ENCODE measurements at regions not wholly inside any gene's neighbourhood (a gene's known extent, or its start where the extent isn't known, plus 50 kb on each side); places are given as distances from the start of the nearest gene placed in this dataset.
A peak's percentile ranks its signal among the peaks of the same experiment; 100 is the strongest.

- no peak overlapping the region for H3K27ac ChIP-seq (ENCODE audit: low read depth in 1 of 2, low read length in 1 of 2)
- WGBS, 2 donors = 88 to 95% methylated on average over 4 of the region's 4 CpGs
Measured at GRCh38 chr17:5958850-5959249, 111.3 kb upstream of the WSCD1 start.

DNA sequence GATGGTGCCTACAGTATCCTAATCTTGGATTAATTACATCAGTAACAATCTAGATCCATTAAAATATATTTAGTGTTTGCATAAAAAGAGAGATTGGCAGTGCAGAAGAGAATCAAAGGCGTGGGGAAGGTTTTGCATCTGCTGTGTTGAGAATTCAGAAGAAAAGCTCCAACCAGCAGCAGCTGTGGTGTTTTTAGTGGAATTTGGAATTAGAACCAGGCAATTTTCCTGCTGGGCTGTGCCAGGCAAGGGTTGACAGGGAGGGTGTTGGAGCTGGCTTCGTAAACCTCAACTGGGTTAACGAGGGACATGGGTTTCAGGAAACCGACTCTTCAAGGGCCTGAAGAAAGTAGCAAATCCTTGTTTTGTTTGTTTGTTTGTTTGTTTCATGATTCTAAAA is 107.8 kb upstream of the WSCD1 start:
- ATAC-seq (ENCODE audit: insufficient read depth, low FRiP score) (no peak), DNase-seq (no peak)
- peaks cover 0 to 3% (median 0%) of the 10 kb centered on the region in 4 donors for H3K9me3 ChIP-seq (ENCODE audit: control insufficient read depth in 4 of 4, insufficient read depth in 3 of 4, low read length in 3 of 4)
- WGBS, 2 donors = 83 to 84% methylated on average over 4 of the region's 4 CpGs
- H3K27me3 ChIP-seq (ENCODE audit: control insufficient read depth in 3 of 3, insufficient read depth in 3 of 3, low read length in 2 of 3) = no peaks in the 10 kb centered on the region
- no peak for TF ChIP-seq CTCF (IDR thresholded peaks at IDR 0.05; ENCODE audit: control extremely low read depth, extremely low read depth)
- H3K9ac ChIP-seq (ENCODE audit: insufficient read depth in 1 of 2, low read length in 2 of 2) = no peak overlapping the region
- no peak overlapping the region for H3K4me3 ChIP-seq
- no peak overlapping the region for H3K27ac ChIP-seq (ENCODE audit: low read depth in 1 of 2, low read length in 1 of 2)
- H3K36me3 ChIP-seq (ENCODE audit: control insufficient read depth in 4 of 4, insufficient read depth in 4 of 4, low read length in 4 of 4) = no peaks in the 10 kb centered on the region
- H3K4me1 ChIP-seq (ENCODE audit: control insufficient read depth in 5 of 5, insufficient read depth in 5 of 5, low read length in 5 of 5) = no peaks in the 10 kb centered on the region

More at GRCh38 chr17:5958850-5959249, 111.3 kb upstream of the WSCD1 start:
- ATAC-seq (ENCODE audit: insufficient read depth, low FRiP score) (no peak), DNase-seq (no peak)
- Histone ChIP-seq H3K4me1 (ENCODE audit: control insufficient read depth in 5 of 5, insufficient read depth in 5 of 5, low read length in 5 of 5) (no peaks in the 10 kb centered on the region), H3K4me3 (no peak overlapping the region), H3K9ac (ENCODE audit: insufficient read depth in 1 of 2, low read length in 2 of 2) (no peak overlapping the region), H3K36me3 (ENCODE audit: control insufficient read depth in 4 of 4, insufficient read depth in 4 of 4, low read length in 4 of 4) (no peaks in the 10 kb centered on the region), H3K9me3 (ENCODE audit: control insufficient read depth in 4 of 4, insufficient read depth in 3 of 4, low read length in 3 of 4) (peaks cover 0 to 15% (median 4%) of the 10 kb centered on the region in 4 donors), H3K27me3 (ENCODE audit: control insufficient read depth in 3 of 3, insufficient read depth in 3 of 3, low read length in 2 of 3) (no peaks in the 10 kb centered on the region)
- no peak for TF ChIP-seq CTCF (IDR thresholded peaks at IDR 0.05; ENCODE audit: control extremely low read depth, extremely low read depth)

DNA sequence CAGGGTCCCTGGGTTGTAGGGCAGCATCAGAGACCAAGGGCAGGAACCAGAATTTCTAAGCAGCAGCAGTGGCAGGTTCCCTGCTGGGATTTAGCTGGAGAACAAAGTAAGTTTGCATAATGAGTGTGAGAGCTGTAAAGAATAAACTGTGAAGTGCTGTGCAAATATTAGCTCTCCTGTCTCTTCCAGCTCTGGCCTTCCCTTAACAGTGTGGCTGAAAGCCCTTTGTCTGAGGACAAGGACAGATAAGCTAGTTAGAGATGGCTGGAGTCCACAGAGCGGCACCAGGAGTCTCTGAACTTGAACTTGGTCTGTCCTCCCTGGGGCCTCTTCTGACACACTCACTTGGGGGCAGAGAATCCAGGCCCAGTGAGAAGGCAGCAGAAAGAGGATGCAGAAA is 98.2 kb upstream of the WSCD1 start:
- ATAC-seq (ENCODE audit: insufficient read depth, low FRiP score) = no peak
- peak in 2 of 3 donors; percentile 1 to 7 for DNase-seq
- H3K4me1 ChIP-seq (ENCODE audit: control insufficient read depth in 5 of 5, insufficient read depth in 5 of 5, low read length in 5 of 5) = no peaks in the 10 kb centered on the region
- H3K36me3 ChIP-seq (ENCODE audit: control insufficient read depth in 4 of 4, insufficient read depth in 4 of 4, low read length in 4 of 4) = no peaks in the 10 kb centered on the region
- 73 to 86% methylated on average over 1 of the region's 1 CpG for WGBS, 2 donors
- no peak overlapping the region for H3K4me3 ChIP-seq
- H3K9me3 ChIP-seq (ENCODE audit: control insufficient read depth in 4 of 4, insufficient read depth in 3 of 4, low read length in 3 of 4) = peaks cover 0 to 9% (median 4%) of the 10 kb centered on the region in 4 donors
- no peak for TF ChIP-seq CTCF (IDR thresholded peaks at IDR 0.05; ENCODE audit: control extremely low read depth, extremely low read depth)
- no peak overlapping the region for H3K27ac ChIP-seq (ENCODE audit: low read depth in 1 of 2, low read length in 1 of 2)
- no peak overlapping the region for H3K9ac ChIP-seq (ENCODE audit: insufficient read depth in 1 of 2, low read length in 2 of 2)
- H3K27me3 ChIP-seq (ENCODE audit: control insufficient read depth in 3 of 3, insufficient read depth in 3 of 3, low read length in 2 of 3) = no peaks in the 10 kb centered on the region

DNA sequence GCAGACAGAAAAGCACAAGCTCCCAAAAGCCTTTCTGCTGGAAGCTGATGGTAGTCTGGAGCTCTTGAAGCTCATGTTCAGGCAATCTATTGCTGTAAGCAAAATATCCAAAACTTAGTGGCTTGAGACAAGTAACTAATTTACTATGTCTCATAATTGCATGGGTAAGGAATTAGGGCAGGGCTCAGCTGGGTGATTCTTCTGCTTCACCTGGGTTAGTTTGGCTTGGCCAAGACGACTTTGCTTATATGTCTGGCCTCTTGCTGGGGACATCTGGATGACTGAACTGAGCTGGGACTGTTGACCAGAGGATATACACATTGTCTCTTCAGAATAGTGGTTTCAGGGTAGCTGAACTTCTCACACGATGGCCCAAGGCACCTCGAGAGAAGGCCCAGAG is 96.8 kb upstream of the WSCD1 start:
- no peak for TF ChIP-seq CTCF (IDR thresholded peaks at IDR 0.05; ENCODE audit: control extremely low read depth, extremely low read depth)
- peaks cover 0 to 9% (median 4%) of the 10 kb centered on the region in 4 donors for H3K9me3 ChIP-seq (ENCODE audit: control insufficient read depth in 4 of 4, insufficient read depth in 3 of 4, low read length in 3 of 4)
- peaks cover 0 to 2% (median 0%) of the 10 kb centered on the region in 3 donors for H3K27me3 ChIP-seq (ENCODE audit: control insufficient read depth in 3 of 3, insufficient read depth in 3 of 3, low read length in 2 of 3)
- no peak overlapping the region for H3K27ac ChIP-seq (ENCODE audit: low read depth in 1 of 2, low read length in 1 of 2)
- H3K4me3 ChIP-seq = no peak overlapping the region
- ATAC-seq (ENCODE audit: insufficient read depth, low FRiP score) = no peak
- DNase-seq = no peak
- H3K9ac ChIP-seq (ENCODE audit: insufficient read depth in 1 of 2, low read length in 2 of 2) = no peak overlapping the region
- no peaks in the 10 kb centered on the region for H3K4me1 ChIP-seq (ENCODE audit: control insufficient read depth in 5 of 5, insufficient read depth in 5 of 5, low read length in 5 of 5)
- H3K36me3 ChIP-seq (ENCODE audit: control insufficient read depth in 4 of 4, insufficient read depth in 4 of 4, low read length in 4 of 4) = no peaks in the 10 kb centered on the region
- 86 to 87% methylated on average over 3 of the region's 3 CpGs for WGBS, 2 donors

All from lung (tissue), 11 donors.